GM18867 (cell line): ENCODE measurements at regions not wholly inside any gene's neighbourhood (a gene's known extent, or its start where the extent isn't known, plus 50 kb on each side); places are given as distances from the start of the nearest gene placed in this dataset.

Experiments
- ATAC-seq: cut with Tn5 transposase; IDR thresholded peaks from one replicate; pipeline ENCODE4 v1.9.1; 2021; ENCODE audit warnings: mild to moderate bottlenecking, moderate library complexity; ENCODE audit not compliant: unreplicated experiment

DNA sequence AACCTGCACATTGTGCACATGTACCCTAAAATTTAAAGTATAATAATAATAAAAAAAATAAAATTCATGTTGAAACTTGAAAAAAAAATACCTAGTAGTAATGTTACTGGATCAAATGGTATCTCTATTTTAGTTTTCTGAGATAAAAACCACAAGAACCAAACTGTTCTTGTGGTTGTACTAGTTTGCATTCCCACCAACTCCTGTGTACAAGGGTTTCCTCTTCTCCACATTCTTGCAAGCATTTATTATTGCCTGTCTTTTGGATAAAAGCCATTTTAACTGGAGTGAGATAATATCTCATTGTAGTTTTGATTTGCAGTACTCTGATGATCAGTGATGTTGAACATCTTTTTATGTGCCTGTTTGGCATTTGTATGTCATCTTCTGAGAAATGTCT is 177.7 kb downstream of the KIF20B start:
- no peak for ATAC-seq

DNA sequence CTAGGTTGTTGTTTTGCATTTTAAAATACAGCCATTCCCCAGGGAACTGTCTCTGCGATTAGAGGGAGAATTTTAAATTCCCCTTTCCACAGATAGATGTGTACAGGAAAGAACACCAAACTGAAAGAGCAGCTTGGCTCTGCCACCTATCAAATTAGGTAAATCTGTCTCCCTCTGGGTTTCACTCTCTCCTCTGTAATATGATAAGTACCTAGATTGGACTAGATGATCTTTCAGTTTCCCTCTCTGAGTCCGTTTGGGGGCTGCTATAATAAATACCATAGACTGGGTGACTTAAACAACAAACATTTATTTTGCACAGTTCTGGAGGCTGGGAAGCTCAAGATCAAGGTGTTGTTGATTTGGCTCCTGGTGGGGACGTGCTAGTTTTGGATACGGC is 186.0 kb downstream of the KIF20B start:
- peak; percentile 69 for ATAC-seq

DNA sequence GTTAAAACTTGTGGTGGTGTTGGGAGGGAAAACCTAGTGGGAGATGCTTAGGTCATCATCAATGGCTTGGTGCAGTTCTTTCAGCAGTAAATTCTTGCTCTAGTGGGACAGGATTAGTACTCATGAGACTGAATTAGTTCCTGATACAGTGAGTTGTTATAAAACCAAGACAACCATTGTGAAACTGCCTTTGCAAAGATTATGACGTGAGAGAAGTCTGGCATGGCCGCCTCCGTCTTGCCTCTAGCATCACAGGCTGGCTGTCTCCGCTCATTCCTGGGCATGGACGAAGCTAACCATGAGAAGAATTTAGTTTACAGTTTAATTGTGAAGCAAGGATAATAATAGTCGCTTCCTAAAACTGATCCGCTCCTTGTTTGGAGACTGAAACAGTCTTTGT is 186.4 kb downstream of the KIF20B start:
- peak; percentile 66 for ATAC-seq

DNA sequence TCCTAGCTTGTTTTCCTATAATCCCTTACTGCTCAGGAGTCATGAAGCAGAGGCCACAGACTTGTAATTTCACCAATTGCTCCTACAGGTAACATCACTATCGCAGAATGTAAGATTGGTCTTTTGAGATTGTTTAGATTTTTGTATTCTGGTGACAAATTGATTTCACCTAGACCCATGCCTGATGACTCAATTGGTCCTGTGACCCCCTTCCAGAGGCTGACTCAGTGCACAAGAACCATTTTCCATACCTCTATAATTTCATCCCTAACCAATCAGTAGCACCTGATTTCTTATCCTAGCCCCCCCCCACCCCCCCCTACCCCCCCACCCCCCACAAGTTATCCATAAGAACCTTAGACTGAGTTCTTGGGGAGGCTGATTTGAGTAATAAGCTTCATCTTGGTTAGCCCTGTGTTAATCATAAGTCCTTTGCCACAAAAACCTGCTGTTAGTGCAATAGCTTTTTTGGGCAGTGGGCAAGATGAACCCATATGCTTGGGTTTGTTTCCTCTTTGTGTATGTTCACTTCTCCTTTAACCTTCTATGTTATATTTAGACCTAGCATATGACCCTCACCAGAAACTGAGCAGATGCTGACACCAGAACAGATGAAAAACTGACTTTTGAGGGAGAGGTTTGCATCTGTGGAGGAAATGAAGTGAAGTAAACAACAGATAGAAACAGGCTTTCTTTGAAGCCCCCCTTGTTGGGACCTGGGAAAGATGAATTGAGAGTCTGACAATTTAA is 187.1 kb downstream of the KIF20B start:
- peak; percentile 80 for ATAC-seq

DNA sequence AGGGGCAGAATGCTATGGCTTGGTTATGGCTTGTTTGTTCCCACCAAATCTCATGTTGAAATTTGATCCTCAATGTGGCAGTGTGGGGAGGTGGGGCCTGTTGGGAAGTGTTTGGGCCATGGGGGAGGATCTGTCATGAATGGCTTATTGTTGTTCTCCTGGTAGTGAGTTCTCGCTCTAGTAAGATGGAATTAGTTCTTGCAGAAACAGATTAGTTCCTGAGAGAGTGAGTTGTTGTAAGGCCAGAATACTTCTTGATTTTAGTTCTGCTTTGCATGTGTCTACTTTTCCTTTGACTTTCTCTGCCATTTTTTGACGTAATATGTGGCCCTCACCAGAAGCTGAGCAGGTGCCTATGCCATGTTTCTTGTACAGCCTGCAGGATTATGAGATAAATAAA is 188.2 kb downstream of the KIF20B start:
- ATAC-seq = no peak

DNA sequence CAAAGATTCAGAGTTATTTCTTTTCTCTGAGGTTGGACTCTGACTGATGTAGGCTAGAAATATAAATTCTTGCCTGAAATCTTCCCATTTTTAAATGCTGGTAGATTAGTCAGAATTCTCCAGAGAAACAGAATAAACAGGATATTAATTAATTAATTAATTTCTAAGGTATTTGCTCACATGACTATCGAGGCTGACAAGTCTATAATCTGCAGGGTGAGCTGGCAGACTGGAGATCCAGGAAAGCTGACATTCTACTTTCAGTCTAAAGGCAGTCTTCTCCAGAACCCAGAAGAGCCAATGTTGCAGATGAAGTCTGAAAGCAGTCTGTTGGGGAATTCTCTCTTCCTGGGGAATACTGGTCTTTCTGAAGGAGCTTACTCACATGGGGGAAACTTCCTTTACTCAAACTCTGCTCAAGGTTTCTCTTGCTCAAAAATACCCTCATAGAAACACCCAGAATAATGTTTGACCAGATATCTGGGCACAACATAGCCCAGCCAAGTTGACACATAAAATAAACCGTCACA is 189.7 kb downstream of the KIF20B start:
- ATAC-seq = no peak

DNA sequence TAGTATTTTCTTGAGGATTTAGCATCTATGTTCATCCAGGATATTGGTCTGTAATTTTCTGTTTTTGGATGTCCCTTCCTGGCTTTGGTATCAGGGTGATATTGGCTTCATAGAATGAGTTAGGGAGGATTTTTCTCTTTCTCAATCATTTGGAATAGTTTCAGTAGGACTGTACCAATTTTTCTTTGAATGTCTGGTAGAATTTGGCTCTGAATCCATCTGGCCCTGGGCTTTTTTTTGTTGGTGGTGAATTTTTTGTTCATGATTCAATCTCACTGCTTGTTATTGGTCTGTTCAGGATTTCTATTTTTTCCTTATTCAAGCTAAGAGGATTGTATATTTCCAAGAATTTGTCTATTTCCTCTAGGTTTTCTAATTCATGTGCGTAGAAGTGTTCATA is 192.7 kb downstream of the KIF20B start:
- ATAC-seq = no peak

DNA sequence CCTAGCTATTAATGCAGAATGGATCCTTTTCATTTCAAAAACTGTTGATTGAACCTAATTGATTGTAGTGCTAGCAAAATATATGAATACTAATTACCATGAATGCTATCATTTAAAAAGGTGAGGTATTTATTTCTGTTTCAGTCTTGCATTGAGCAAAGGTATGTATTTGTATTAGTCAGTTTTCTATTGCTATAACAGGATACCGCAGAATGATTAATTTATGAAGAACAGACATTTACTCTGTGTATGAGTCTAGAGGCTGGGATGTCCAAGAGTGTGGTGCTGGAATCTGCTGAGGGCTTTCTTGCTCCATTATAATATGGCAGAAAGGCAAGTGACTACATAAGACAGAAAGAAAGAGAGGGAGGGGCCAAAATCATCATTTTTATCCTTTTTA is 199.2 kb downstream of the KIF20B start:
- ATAC-seq = no peak

DNA sequence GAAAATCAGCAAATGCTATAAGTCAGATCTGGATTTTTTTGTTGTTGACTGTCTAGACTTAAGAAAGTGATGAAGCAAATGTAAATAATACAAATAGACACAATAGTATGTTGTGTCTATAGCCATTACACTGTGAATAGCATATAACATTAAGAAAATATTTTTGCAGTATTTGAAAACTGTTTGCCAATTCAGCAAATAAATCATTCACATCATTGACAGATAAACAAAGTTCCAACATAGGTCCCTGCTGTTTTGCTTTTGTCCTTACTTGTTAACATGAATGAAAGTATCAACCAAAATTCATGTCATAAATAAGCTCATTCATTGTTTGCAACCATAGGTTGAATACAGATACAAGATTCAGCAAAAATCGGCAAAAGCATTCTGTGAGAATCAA is 200.5 kb downstream of the KIF20B start:
- ATAC-seq = no peak

DNA sequence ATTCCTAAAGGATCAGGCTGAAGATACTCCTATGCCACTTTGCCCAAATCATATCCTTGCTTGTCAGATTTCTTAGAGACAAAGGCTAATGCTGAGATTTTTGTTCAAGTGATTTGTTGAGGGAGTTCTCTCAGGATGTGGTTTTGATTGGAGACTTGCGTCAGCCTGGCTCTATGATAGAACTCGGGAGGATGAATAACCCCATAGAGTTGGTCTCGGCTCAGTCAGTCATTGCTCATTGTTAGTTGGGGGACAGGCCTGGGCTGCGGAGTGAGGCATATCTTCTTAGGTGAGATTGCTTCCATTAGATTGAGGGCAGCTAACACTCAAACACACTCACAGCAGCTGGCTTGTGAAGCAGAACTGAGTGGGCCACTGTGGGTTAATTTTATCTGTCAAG is 203.4 kb downstream of the KIF20B start:
- no peak for ATAC-seq

DNA sequence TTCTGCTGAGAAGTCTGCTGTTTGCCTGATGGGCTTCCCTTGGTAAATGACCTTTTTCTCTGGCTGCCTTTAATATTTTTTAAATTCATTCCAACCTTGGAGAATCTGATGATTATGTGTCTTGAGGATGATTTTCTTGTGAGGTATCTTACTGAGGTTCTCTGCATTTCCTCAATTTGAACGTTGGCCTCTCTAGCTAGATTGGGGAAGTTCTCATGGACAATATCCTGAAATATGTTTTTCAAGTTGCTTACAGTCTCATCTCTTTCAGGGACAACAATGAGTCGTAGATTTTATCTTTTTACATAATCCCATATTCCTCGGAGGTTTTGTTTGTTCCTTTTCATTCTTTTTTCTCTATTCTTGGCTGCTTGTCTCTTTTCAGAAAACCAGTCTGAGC is 208.4 kb downstream of the KIF20B start:
- no peak for ATAC-seq

DNA sequence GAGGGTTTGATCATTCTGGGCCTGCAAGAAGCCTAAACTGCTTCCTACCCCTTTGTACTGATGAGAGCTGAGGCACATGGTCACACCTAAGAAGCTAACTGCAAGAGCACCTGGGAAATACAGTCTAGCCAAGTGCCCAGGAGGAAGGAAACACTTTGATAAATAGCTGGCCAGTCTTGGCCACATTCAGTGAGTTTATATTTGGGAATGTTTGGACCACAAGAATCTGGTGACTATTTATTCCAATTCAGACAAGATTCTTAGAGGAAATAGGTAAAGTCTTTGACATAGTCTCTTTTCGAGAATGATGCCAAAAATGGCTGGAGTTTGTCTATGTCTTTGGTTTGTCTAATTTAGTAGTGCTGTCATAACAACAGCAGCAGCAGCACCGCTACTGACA is 213.6 kb downstream of the KIF20B start:
- no peak for ATAC-seq

DNA sequence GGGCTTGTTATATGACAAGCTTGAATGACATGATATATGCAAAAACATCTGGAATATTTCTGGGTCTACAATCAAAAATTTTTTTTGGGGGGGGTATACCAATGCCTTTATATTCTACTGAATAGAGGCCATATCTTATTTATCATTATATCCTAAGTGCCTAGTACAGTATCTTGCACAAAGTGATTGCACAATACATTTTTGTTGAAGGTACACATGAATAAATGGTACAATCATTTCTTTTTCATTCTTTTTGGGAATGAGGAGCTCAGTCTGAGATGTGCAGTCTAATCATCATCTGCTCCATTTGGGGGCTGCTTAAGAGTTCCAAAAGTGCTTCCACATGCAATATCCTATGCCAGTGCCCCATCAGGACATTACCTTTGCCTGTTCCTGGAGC is 214.6 kb downstream of the KIF20B start:
- no peak for ATAC-seq

DNA sequence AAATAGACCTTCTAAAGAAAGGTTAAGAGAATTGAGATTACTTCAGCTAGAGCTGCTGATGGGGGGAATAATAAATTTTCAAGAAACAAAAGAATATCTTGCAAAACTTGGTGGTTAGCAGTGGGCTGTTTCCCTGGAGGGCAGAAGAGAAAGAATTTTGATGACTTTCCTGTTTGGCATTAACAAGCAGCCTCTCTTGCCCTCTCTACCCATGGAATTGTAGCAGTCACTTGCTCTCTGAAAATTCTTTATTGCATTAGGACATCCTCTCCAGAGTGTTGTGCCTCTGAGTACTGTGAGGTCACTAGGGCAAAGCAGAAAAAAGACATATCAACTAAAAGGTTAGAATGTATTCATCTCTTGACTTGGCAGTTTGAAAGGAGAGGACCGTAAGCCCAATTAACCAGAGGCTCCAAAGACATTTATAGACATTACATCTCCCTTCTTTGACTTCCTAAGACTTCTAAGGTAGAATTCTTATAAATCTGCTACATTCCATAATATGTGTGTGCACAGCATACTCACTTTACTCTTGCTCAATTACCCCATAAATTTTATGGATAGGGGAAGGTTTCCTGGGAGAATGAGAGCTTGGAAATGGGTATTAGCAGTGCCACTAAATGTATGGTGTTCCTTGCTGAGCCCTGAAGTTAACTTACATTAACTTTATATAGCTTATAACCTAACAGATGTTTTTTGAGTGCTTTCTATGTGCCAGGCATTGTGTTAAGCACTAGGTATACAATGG is 215.3 kb downstream of the KIF20B start:
- ATAC-seq = no peak

DNA sequence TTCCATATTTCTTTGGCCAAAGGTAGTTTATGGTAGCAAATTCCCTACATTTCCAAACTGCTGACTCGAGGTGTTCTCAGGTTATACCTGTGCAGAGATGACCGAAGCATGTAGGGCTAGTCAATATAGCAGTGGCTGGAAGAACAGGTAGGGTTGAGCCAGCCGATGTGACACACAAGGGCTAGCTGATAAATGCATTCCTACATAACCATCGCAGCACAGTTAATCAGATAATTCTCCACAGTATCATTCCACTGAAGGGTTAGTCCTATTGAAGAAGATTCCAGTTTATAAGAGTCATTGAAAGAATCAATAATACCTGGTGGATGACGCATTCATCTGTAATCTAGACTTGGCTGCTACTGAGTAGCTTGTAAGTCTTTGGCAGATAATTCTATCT is 220.0 kb downstream of the KIF20B start:
- no peak for ATAC-seq

DNA sequence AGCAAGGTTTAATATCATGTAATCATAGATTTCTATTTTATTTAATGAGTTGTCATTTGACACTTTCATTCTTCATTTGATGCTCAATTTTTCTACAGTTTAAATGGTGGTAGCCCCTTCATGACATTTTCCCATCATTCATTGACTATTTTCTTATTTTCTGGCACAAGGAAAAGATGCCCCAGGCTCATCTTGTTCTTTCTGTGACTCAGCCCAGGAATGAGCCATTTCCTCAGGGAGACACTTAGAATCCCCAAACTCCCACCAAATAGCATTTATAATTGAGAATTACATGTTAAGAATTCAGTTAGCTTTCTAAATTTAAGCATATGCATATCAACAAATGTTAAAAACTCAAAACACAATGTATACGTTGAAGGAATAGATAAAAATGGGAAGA is 222.3 kb downstream of the KIF20B start:
- no peak for ATAC-seq

DNA sequence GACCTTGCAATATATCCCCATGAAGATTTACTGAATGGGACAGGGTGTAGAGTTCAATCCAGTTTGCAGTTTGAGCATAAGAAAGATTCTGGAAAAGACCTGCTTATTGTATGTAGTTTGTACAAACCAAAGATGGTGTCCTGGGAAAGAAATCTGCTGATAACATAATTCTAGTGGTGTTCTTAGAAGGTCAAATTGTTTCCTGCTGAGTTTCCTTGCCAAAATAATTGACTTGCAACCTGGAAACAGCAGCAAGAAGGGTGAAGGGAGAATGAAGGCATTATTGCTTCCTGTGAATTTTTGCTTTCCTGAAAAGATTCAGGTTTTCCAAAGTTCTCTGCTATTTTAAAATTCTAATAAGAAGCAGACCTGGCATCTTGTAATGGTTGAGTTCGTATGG is 222.9 kb downstream of the KIF20B start:
- ATAC-seq = no peak

DNA sequence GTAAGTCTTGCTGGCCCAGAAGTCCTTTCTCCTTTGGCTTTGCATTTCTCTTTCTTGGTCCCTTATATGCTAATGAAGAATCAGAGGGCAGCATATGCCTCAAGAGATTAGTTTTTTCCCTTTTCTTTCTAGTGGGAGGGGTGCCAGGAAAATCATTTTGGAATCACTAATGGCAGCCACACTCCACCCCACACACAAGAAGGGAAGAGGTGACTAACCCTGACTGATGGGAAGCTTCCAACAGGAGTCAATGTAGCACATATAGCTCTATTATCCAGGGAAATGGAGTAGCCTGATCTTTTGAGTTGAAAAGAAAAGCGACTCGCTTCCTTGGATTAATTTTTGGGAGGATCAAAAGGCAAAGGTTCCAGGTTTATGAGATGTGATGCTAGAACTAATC is 225.3 kb downstream of the KIF20B start:
- no peak for ATAC-seq

DNA sequence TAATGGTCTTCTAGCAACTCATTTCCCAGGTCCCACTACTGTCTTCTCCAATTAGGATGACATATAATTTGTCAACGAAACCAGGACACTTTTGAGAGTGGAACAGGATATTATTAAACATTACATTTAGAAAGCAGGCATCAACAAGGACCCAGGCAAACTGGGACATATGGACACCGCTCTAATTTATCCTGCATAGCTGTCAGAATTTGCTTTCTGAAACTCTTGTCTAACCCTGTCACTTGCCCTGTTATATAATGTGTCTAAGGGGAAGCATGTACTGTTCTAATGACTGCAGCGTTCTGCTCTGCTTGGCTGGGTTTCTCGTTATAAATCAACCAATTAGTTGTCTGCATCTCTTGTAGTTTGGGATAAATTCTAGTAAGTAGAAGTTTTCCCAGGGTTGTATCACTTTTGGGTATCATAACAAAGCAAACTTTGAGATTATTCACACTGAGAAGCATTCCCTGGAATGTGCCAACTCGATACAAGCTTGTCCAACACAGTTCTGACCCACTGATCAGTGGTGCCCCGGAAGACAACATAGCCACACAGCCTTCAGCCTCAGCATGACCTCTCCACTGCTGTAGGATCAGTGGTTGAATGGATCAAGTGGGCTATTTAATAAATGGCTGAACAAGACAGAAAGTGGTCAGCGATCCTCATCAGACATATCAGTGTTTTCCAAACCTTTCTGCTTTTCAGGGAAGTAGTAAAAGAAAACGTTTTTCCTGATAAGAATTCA is 228.1 kb downstream of the KIF20B start:
- ATAC-seq = no peak

DNA sequence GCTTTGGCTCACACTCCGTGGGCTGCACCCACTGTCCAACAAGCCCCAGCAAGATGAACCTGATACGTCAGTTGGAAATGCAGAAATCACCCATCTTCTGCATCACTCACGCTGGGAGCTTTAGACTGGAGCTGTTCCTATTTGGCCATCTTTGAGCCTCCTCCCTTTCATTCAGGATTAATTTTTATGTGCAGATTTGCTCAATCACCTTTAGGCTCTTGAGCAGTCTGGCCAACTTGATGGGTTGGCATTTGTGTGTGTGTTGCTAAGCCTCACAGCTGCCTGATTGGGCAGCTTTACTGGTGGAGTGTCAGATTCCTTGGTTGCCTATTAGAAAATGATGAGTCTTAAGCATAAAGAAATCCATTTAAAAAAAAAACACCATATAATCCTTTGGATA is 236.1 kb downstream of the KIF20B start:
- no peak for ATAC-seq

DNA sequence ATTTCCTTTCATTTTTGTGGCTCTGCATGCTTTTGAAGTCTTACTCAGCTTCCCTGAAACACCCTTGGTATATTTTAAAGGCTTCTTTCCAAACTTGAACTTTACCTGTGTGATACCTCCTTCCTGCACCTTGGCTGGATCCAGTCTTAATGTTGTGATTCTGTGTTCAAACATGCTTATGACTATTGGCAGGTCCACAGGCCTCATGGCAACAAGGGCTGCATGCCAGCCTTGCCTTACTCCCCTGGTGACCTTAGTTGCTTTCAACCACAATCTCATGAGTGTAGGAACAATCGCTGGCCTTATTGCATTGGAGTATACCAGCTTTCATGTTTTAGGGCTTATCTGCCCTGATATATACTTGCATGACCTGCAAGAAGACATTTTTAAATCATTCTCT is 238.7 kb downstream of the KIF20B start:
- ATAC-seq = no peak

DNA sequence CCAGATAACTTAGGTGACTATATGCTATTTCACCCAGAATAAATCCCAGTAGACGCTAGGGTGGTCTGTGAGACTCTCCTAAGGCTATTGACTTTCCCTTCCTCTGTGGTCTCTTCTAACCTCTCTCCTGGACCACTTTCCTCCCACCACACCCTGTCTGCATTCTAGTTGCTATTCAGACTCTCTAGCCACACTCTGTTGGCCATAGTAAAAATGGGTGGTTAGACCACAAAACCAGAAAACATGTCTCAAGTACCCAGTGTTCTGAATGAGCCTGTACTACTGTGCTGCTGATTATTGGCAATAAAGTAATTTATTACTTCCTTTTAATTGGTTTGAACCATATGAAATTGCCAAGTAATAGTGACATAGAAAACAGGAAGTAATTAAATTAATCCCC is 240.8 kb downstream of the KIF20B start:
- peak; percentile 82 for ATAC-seq
